ENCODE measurements at regions not wholly inside any gene's neighbourhood (a gene's known extent, or its start where the extent isn't known, plus 50 kb on each side); places are given as distances from the start of the nearest gene placed in this dataset.

DNA sequence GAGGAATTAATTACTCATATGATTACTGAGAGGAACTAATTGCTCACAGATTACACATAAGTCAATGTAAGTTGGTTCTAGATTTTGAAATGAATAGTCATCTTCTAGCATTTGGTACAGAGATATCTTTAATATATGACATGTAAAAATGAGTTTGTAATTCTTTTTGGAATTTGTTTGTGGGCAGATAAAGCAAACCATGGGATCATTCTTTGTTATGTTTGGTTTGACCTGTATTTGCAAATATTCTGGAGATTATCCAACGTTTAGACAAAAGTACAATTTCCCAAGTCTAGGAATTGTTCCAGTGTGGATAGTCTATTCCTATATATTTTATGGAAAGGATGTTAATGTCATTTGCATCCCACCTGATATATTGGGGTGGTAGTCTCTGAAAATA is 309.6 kb upstream of the EDNRB start:
- DNase-seq: no peak

DNA sequence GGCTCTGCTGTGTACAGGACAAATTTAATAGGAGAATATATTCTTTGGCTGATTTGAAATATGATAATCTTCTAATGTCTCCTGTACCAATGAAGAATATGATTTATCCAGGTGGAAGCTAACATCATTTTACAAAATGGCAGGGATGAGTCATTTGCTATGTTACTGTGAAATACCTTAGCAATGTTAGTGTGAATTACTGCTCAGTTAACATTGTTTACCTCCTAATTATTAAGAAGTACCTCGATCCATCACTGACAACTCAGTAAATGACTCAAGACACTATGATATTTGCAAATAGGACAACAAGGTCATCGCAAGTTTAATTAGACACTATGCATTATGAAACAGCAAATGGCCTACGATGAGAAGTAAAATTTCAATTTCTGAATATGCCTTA is 309.1 kb upstream of the EDNRB start:
- DNase-seq: no peak

DNA sequence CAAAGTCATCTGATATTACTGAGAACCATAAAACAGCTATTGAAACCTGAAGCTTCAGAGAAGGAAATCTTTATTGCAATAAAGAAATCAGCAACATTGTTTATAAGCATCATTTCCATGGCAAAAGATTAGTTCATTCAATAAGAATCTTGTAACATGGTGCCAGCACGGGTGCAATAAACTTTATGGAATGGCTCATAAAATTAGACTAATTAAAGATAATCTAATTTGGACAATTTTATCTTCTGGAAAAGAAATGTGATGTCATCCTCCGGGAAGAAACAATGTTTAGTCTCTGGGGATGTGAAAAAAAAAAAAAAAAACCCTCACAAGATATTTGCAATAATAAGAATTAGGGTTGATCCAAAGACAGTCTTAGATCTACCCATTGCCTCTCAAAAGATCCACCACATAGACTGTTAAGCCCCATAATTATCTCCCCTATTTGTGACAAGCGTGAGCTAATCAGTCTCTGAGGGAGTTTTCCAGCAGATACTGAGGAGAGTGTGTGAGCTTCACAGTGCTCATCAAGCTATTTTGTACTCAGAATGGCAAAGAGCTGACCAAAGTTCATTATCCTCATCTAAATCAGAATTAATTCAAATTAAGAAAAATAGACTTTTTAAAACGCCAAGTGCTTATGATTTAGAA is 297.0 kb upstream of the EDNRB start:
- DNase-seq: no peak

DNA sequence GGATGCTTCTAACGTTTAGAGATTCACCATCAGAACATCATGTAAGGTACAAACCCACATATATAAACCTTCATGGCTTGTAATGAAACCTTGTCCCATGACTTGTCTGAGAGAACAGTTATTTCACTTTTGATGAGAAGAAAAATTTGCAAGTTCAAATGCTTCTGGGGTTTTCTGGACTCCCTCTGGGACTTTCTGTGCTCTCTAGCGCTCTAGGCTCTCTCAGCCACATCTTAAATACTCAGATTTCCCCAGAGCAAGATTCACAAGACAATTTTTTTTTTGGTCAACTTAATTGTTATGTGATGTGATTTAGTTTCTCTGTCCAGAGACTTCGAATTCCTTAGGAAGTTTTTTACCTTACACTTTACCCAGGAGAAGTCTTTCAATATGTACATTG is 282.8 kb upstream of the EDNRB start:
- DNase-seq: no peak

DNA sequence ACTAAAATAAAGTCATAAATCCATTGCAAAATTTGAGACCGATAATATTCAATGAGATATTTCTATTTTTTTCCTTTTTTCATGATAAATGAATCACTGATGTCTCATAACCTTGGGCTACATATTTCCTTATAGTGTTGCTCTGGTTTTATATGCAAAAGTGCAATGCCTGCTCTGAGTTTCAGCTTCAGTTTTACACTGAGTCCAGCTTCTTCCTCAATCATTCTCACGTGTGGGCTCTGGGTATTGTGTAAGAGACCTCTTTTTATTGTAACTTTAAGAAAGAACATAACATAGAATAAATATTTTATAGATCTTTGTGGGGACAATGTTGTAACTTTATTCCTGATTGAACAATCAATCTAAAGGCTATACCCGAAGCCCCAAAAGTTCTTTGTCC is 280.2 kb upstream of the EDNRB start:
- no peak for DNase-seq

- peak in 1 of 56 donors; percentile 1 for DNase-seq
These were observed 279.8 kb upstream of the EDNRB start for GRCh38 chr13:78198419-78198818.

GRCh38 chr13:78197231-78197630 is 278.6 kb upstream of the EDNRB start:
- no peak for DNase-seq

GRCh38 chr13:78194904-78195639 is 276.4 kb upstream of the EDNRB start:
- DNase-seq: no peak

DNA sequence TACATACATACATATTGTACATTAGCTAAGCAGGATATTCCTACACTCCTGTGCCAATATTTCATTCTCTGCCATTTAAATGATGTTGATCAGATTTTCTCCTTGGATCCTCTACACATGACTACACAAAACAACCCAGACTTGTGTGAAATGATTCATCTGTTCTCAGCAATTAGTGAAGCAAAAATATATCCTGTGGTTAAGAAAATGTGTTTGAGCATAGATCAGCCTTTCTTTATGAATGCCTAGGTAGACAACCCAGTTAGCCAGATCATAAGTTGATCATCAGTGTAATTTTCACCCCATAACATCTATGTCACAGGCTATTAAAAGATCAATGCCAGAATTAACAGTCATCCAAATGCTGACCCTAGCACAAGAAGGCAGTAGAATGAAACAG is 275.2 kb upstream of the EDNRB start:
- no peak for DNase-seq

- DNase-seq: no peak
These were observed 274.1 kb upstream of the EDNRB start for GRCh38 chr13:78192716-78193115.

DNA sequence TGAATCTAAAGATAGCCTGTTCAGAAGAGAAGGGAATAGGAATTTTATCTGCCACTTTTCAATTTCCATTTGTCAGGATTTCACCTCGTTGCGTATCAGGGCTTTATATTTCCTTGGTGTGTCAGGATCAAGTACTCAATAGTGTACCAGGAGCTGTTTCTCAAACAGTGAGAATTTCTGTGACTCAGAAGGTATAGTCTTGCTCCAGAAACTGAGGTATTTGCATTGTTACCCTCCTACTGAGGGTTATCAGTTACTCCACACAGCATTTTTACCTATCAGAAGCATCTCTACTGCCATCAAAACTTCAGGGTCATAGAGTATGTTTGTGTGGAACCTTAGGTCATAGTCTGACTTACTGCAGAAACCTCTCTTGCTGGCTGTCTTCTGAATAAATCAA is 271.7 kb upstream of the EDNRB start:
- DNase-seq: no peak

- DNase-seq: no peak
These were observed 269.1 kb upstream of the EDNRB start for GRCh38 chr13:78187781-78188180.

GRCh38 chr13:78185700-78186099 is 267.1 kb upstream of the EDNRB start:
- DNase-seq: no peak

GRCh38 chr13:78183732-78184131 is 265.1 kb upstream of the EDNRB start:
- no peak for DNase-seq

DNA sequence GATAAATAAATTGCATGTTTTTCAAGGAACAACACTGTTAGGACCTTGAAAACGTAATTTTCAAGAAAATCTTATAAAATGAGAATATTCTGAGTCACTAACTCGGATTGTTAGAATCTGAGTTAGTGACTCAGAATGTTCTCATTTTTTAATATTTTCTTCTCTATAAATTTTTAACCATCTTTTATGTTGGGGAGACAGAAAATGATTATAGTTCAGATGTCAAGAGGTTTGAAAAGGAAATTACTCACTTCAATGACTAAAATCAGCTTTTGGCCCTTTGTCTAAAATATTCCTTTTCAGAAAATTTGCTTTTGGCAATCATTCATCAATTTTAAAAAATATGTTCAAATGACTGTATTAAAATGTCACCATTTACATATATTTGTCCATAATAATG is 264.2 kb upstream of the EDNRB start:
- DNase-seq: no peak

DNA sequence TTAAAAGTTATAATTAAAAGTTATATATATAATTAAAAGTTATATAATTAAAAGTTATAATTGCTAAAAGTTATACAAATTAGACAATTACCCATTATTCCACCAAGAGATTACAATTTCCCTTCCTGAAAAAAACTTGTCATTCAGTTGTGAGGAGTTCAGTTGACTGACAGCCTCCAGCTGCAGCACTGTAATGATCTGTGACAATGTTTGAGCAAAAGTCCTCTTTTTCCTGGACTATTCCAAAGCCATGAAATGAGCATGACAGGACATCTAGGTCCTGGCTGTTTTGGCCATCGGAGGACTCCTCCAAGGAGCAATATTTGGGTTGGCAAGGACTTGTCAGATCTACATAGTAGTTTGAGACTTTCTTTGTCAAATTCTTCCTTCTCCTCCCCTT is 258.7 kb upstream of the EDNRB start:
- no peak for DNase-seq

DNA sequence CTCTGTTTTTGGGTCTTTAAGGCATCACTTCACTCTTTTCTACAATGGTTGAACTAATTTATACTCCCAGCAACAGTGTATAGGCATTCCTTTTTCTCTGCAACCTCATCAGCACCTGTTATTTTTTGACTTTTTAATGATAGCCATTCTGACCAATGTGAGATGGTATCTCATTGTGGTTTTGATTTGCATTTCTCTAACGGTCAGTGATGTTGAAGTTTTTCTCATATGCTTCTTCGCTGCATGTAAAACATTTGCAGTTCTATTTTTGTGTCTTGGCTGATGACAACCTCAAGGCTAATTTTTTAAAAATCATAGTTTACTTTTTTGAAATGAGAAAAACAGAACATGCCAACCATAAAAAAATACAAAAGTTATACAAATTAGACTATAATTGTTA is 258.2 kb upstream of the EDNRB start:
- DNase-seq: no peak

- no peak for DNase-seq
These were observed 250.8 kb upstream of the EDNRB start for GRCh38 chr13:78169386-78169785.

GRCh38 chr13:78168981-78169380 is 250.3 kb upstream of the EDNRB start:
- no peak for DNase-seq

GRCh38 chr13:78161266-78161665 is 242.6 kb upstream of the EDNRB start:
- no peak for DNase-seq

- DNase-seq: no peak
These were observed 242.2 kb upstream of the EDNRB start for GRCh38 chr13:78160793-78161192.

GRCh38 chr13:78152415-78152814 is 233.8 kb upstream of the EDNRB start:
- no peak for DNase-seq

- no peak for DNase-seq
These were observed 229.3 kb upstream of the EDNRB start for GRCh38 chr13:78147905-78148304.

- DNase-seq: no peak
These were observed 226.6 kb upstream of the EDNRB start for GRCh38 chr13:78145276-78145675.
